ENCODE measurements at regions not wholly inside any gene's neighbourhood (a gene's known extent, or its start where the extent isn't known, plus 50 kb on each side); places are given as distances from the start of the nearest gene placed in this dataset.

GRCh38 chr4:19510993-19511392, 740.7 kb upstream of the SLIT2 start:
- no peak for TF ChIP-seq CTCF (IDR thresholded peaks at IDR 0.05; ENCODE audit: low read depth, low read length, poor library complexity, severe bottlenecking)
- TF ChIP-seq EZH2phosphoT487 (IDR thresholded peaks at IDR 0.05; ENCODE audit: borderline replicate concordance, low read length): no peak

All from DOHH2 (cell line).